ENCODE measurements at regions not wholly inside any gene's neighbourhood (a gene's known extent, or its start where the extent isn't known, plus 50 kb on each side); places are given as distances from the start of the nearest gene placed in this dataset.
"Not testable (repeated sequence)": the region's sequence is repeated elsewhere in the genome, so short reads cannot be mapped to it uniquely, and the experiment has no call there.

GRCh38 chr14:21911877-21912276, 238.3 kb upstream of the OR4E1 start:
- no peaks in the 10 kb centered on the region for H3K36me3 ChIP-seq
- no peak overlapping the region for H3K27ac ChIP-seq
- H3K4me1 ChIP-seq: no peaks in the 10 kb centered on the region
- DNase-seq (ENCODE audit: extremely low spot score in 2 of 2): no peak
- TF ChIP-seq, protein P1, sequence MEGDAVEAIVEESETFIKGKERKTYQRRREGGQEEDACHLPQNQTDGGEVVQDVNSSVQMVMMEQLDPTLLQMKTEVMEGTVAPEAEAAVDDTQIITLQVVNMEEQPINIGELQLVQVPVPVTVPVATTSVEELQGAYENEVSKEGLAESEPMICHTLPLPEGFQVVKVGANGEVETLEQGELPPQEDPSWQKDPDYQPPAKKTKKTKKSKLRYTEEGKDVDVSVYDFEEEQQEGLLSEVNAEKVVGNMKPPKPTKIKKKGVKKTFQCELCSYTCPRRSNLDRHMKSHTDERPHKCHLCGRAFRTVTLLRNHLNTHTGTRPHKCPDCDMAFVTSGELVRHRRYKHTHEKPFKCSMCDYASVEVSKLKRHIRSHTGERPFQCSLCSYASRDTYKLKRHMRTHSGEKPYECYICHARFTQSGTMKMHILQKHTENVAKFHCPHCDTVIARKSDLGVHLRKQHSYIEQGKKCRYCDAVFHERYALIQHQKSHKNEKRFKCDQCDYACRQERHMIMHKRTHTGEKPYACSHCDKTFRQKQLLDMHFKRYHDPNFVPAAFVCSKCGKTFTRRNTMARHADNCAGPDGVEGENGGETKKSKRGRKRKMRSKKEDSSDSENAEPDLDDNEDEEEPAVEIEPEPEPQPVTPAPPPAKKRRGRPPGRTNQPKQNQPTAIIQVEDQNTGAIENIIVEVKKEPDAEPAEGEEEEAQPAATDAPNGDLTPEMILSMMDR (IDR thresholded peaks at IDR 0.05): no peak
- TF ChIP-seq POLR2A (IDR thresholded peaks at IDR 0.05) (no peak), POLR2AphosphoS5 (IDR thresholded peaks at IDR 0.05; ENCODE audit: insufficient read depth in 1 of 2, low read depth in 1 of 2) (no peak)
- no peaks in the 10 kb centered on the region for H3K9me3 ChIP-seq
- H3K4me3 ChIP-seq: no peak overlapping the region
- no peaks in the 10 kb centered on the region for H3K27me3 ChIP-seq
- intact Hi-C loops (cut with DNase I): no loop called here

DNA sequence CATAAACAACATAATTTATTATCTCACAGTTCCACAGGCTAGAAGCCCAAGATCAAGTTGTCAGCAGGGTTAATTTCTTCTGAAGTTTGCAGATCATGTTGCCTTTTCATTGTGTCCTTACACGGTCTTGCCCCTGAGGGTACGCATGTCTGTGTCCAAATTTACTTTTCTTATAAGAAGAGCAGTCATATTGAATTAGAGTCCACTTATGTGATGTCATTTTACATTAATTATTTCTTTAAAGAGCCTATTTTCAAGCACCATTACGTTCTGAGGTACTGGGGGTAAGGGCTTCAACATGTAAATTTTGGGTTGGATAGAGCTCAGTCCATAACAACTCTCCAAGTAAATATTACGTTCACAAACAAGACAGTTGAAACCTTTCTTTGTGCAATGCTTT, 236.6 kb upstream of the OR4E1 start:
- Histone ChIP-seq H3K36me3 (no peaks in the 10 kb centered on the region), H3K27me3 (no peaks in the 10 kb centered on the region), H3K4me3 (no peak overlapping the region), H3K27ac (no peak overlapping the region), H3K4me1 (no peaks in the 10 kb centered on the region), H3K9me3 (no peaks in the 10 kb centered on the region)
- TF ChIP-seq POLR2A (IDR thresholded peaks at IDR 0.05): no peak
- intact Hi-C loops (cut with DNase I): no loop called here
- DNase-seq (ENCODE audit: extremely low spot score in 2 of 2): no peak

DNA sequence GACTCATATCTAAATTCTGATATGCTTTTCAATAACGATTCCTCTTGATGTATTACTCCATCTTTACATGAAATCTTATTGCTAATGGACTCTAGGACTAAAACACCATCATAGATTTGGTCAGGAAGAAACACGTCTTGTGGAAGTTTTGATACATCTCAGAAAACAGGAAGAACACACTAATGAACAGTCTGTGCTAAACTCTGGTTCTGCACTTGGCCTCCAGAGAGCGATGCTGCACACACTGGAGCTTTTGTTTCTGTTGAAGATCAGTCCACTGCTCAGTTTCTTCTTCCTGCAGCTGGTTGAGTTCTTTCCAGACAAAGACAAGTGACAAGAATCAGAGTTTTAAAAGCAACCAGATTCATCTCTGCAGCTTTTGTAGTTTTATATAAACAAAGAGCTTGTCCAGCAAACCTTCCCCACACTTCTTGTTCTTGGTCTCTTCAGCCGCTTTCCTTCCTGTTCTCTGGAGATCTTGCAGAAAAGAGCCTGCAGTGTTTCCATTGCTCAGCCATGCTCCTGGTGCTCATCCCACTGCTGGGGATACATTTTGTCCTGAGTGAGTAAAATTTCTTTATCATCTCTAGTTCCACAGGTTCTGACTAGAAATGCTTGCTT, 229.1 kb upstream of the OR4E1 start:
- Histone ChIP-seq H3K9me3 (no peaks in the 10 kb centered on the region), H3K27me3 (no peaks in the 10 kb centered on the region), H3K4me1 (no peaks in the 10 kb centered on the region), H3K36me3 (no peaks in the 10 kb centered on the region), H3K27ac (no peak overlapping the region), H3K4me3 (no peak overlapping the region)
- DNase-seq (ENCODE audit: extremely low spot score in 2 of 2): no peak
- intact Hi-C loops (cut with DNase I): no loop called here
- TF ChIP-seq POLR2A (IDR thresholded peaks at IDR 0.05) (no peak), POLR2AphosphoS5 (IDR thresholded peaks at IDR 0.05; ENCODE audit: insufficient read depth in 1 of 2, low read depth in 1 of 2) (no peak)
- TF ChIP-seq, protein P1 (IDR thresholded peaks at IDR 0.05): no peak

DNA sequence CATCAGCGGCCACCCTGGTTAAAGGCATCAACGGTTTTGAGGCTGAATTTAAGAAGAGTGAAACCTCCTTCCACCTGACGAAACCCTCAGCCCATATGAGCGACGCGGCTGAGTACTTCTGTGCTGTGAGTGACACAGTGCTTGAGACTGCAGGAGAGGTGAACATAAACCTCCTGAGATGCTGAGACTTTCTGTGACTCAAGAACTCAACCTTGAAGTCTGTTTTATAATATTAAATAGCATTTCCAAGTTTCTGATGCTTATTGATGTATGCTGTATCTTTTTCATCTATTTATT, 221.2 kb upstream of the OR4E1 start:
- H3K4me3 ChIP-seq; intact Hi-C loops (cut with DNase I); H3K9me3 ChIP-seq; H3K36me3 ChIP-seq; H3K4me1 ChIP-seq; H3K27ac ChIP-seq; DNase-seq (ENCODE audit: extremely low spot score in 2 of 2); H3K27me3 ChIP-seq: not testable (repeated sequence)

DNA sequence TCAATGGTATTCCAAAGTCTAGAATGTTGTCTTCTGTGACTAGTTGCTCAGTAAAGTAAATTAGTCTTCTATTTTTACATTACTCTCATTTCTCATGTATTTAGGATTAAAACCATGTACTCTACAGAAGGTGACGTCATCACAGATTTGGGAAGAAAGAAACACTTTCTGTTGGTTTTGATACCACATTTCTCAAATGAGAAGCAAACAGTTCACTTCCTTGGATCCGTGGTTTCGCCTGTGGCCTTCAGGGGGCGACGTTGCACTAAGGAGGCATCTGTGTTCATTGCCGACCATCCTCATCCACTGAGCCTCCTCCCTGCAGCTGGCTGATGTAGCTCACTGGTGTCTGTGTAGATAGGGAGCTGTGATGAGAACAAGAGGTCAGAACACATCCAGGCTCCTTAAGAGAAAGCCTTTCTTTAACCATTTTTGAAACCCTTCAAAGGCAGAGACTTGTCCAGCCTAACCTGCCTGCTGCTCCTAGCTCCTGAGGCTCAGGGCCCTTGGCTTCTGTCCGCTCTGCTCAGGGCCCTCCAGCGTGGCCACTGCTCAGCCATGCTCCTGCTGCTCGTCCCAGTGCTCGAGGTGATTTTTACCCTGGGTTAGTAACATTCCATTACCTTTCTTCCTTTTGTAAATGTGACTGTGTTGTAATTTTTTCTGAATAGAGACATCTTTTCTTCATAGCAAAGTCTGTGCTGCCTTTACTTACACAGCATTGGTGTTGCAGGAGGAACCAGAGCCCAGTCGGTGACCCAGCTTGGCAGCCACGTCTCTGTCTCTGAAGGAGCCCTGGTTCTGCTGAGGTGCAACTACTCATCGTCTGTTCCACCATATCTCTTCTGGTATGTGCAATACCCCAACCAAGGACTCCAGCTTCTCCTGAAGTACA, 220.6 kb upstream of the OR4E1 start:
- Histone ChIP-seq H3K36me3 (no peaks in the 10 kb centered on the region), H3K9me3 (no peaks in the 10 kb centered on the region), H3K27ac (no peak overlapping the region), H3K27me3 (no peaks in the 10 kb centered on the region), H3K4me3 (no peak overlapping the region), H3K4me1 (no peaks in the 10 kb centered on the region)
- intact Hi-C loops (cut with DNase I): no loop called here
- no peak for TF ChIP-seq POLR2AphosphoS5 (IDR thresholded peaks at IDR 0.05; ENCODE audit: insufficient read depth in 1 of 2, low read depth in 1 of 2)
- no peak for TF ChIP-seq POLR2A (IDR thresholded peaks at IDR 0.05)
- TF ChIP-seq, protein P1 (IDR thresholded peaks at IDR 0.05): no peak
- no peak for DNase-seq (ENCODE audit: extremely low spot score in 2 of 2)

GRCh38 chr14:21891921-21892320, 218.3 kb upstream of the OR4E1 start:
- no peak overlapping the region for H3K27ac ChIP-seq
- intact Hi-C loops (cut with DNase I): no loop called here

More at GRCh38 chr14:21891921-21892320, 218.3 kb upstream of the OR4E1 start:
- no peak for DNase-seq (ENCODE audit: extremely low spot score in 2 of 2)
- no peaks in the 10 kb centered on the region for H3K27me3 ChIP-seq
- no peaks in the 10 kb centered on the region for H3K4me1 ChIP-seq
- TF ChIP-seq POLR2A (IDR thresholded peaks at IDR 0.05): no peak
- TF ChIP-seq POLR2AphosphoS5 (IDR thresholded peaks at IDR 0.05; ENCODE audit: insufficient read depth in 1 of 2, low read depth in 1 of 2): no peak
- TF ChIP-seq, protein P1 (IDR thresholded peaks at IDR 0.05): no peak
- no peak overlapping the region for H3K4me3 ChIP-seq
- no peaks in the 10 kb centered on the region for H3K9me3 ChIP-seq
- no peaks in the 10 kb centered on the region for H3K36me3 ChIP-seq

All from vagina (tissue), 2 donors.